ENCODE measurements at regions not wholly inside any gene's neighbourhood (a gene's known extent, or its start where the extent isn't known, plus 50 kb on each side); places are given as distances from the start of the nearest gene placed in this dataset.

DNA sequence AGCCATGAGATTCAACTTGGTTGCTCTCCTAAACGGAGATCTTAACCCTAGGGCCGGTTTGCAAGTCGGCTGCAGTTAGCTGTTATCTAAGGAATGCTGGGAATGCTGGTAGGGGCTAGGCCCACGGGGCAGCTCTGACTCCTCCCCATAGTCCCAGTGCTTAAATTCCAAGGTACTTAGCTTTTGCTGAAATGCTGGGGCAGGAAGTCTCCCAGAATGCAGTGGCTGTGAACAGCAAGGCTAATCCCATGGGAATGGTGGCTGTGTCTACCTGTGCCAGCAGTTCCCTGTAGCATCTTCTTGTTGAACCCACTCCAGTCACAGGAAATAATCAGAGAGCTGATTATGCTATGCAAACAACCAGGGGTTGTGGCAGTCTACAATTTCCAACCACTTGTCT lies 102.5 kb upstream of the TJP1 start:
- TF ChIP-seq, protein P1, sequence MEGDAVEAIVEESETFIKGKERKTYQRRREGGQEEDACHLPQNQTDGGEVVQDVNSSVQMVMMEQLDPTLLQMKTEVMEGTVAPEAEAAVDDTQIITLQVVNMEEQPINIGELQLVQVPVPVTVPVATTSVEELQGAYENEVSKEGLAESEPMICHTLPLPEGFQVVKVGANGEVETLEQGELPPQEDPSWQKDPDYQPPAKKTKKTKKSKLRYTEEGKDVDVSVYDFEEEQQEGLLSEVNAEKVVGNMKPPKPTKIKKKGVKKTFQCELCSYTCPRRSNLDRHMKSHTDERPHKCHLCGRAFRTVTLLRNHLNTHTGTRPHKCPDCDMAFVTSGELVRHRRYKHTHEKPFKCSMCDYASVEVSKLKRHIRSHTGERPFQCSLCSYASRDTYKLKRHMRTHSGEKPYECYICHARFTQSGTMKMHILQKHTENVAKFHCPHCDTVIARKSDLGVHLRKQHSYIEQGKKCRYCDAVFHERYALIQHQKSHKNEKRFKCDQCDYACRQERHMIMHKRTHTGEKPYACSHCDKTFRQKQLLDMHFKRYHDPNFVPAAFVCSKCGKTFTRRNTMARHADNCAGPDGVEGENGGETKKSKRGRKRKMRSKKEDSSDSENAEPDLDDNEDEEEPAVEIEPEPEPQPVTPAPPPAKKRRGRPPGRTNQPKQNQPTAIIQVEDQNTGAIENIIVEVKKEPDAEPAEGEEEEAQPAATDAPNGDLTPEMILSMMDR (IDR thresholded peaks at IDR 0.05): no peak
- Histone ChIP-seq H3K27me3 (ENCODE audit: control insufficient read depth, insufficient read depth, low read length) (no peaks in the 10 kb centered on the region), H3K27ac (peak overlapping the region; percentile 42), H3K4me2 (ENCODE audit: low read length) (no peak overlapping the region), H3K9me3 (ENCODE audit: control insufficient read depth, low read length) (no peaks in the 10 kb centered on the region), H3K79me2 (no peaks in the 10 kb centered on the region), H3K9ac (no peak overlapping the region), H3K4me3 (ENCODE audit: low read depth, low read length) (no peak overlapping the region), H3K36me3 (ENCODE audit: control insufficient read depth, insufficient read depth, low read length) (no peaks in the 10 kb centered on the region), H3K4me1 (peaks cover 9% of the 10 kb centered on the region), H2AFZ (no peak overlapping the region)

DNA sequence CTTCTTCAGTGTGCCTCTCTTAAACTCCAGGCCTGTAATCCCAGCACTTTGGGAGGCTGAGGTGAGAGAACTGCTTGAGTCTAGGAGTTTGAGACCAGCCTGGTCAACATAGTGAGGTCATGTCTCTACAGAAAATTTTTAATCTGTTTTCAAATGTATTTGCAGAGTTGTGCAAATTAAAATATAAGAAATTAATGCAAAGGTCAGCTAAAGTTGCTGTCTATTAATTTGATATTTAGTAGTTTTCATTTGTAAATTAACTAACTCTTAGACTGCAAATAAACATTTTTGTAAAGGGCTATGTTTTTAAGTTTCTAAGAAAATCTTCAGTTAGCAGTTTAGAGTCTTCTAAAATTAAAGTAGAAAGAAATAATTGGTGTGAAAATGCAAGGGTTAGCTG lies 99.9 kb upstream of the TJP1 start:
- no peak overlapping the region for H3K4me3 ChIP-seq (ENCODE audit: low read depth, low read length)
- no peaks in the 10 kb centered on the region for H3K36me3 ChIP-seq (ENCODE audit: control insufficient read depth, insufficient read depth, low read length)
- H3K4me1 ChIP-seq: peaks cover 9% of the 10 kb centered on the region
- no peak overlapping the region for H3K4me2 ChIP-seq (ENCODE audit: low read length)
- no peaks in the 10 kb centered on the region for H3K27me3 ChIP-seq (ENCODE audit: control insufficient read depth, insufficient read depth, low read length)
- H2AFZ ChIP-seq: no peak overlapping the region
- H3K27ac ChIP-seq: no peak overlapping the region
- no peaks in the 10 kb centered on the region for H3K79me2 ChIP-seq
- TF ChIP-seq, protein P1 (IDR thresholded peaks at IDR 0.05): no peak
- no peak overlapping the region for H3K9ac ChIP-seq
- H3K9me3 ChIP-seq (ENCODE audit: control insufficient read depth, low read length): no peaks in the 10 kb centered on the region

DNA sequence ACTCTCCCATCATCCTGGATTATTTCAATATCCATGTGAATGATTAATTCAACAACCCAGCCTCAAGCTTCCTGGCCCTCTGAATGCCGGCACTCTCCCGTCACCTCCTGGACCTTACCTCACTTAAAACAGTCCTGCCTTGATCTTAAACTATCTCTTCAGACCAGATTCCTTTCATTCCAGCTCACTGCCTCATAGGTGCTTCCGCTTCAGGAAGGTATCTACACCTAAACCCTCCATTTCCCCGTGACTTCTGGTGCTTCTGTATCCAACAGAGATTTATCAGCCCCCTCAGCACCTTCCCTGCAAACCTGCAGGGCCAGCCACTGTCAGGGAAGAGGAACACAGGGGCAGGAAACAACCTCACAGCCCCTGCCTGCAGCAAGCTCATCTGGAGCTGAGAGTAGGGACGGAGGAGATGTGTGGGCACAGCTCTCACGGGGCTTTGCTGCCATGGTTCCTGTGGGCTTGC lies 98.9 kb upstream of the TJP1 start:
- Histone ChIP-seq H3K27ac (peak overlapping the region; percentile 58), H3K4me1 (peaks cover 9% of the 10 kb centered on the region), H3K9me3 (ENCODE audit: control insufficient read depth, low read length) (no peaks in the 10 kb centered on the region), H2AFZ (peak overlapping the region; percentile 57), H3K36me3 (ENCODE audit: control insufficient read depth, insufficient read depth, low read length) (no peaks in the 10 kb centered on the region), H3K4me3 (ENCODE audit: low read depth, low read length) (no peak overlapping the region), H3K4me2 (ENCODE audit: low read length) (no peak overlapping the region), H3K27me3 (ENCODE audit: control insufficient read depth, insufficient read depth, low read length) (no peaks in the 10 kb centered on the region), H3K79me2 (no peaks in the 10 kb centered on the region), H3K9ac (no peak overlapping the region)
- TF ChIP-seq, protein P1 (IDR thresholded peaks at IDR 0.05): no peak

DNA sequence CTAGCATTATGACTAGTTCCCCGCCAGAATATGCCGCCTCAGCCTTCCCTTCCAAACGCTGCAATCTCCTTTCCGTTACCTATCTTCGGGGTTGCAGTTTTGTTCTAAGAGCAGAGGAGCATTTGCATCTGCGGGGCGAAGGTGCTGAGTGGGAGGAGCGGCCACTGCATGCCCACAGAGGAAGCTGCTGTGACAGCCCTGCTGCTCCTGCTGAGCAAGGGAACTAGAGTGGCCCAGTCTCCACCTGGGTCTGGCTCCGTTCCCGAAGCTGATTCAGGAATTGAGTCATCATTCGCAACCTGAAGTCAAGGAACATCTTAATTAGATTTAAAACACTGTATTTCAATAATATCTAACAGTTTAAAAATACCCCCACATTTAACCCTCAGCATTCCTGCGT lies 98.2 kb upstream of the TJP1 start:
- Histone ChIP-seq H3K27ac (peak overlapping the region; percentile 58), H3K4me2 (ENCODE audit: low read length) (peak overlapping the region; percentile 51), H3K79me2 (no peaks in the 10 kb centered on the region), H3K27me3 (ENCODE audit: control insufficient read depth, insufficient read depth, low read length) (no peaks in the 10 kb centered on the region), H2AFZ (peak overlapping the region; percentile 57), H3K4me1 (peaks cover 9% of the 10 kb centered on the region), H3K9me3 (ENCODE audit: control insufficient read depth, low read length) (no peaks in the 10 kb centered on the region), H3K36me3 (ENCODE audit: control insufficient read depth, insufficient read depth, low read length) (no peaks in the 10 kb centered on the region), H3K4me3 (ENCODE audit: low read depth, low read length) (peak overlapping the region; percentile 14), H3K9ac (no peak overlapping the region)
- TF ChIP-seq, protein P1 (IDR thresholded peaks at IDR 0.05): no peak

DNA sequence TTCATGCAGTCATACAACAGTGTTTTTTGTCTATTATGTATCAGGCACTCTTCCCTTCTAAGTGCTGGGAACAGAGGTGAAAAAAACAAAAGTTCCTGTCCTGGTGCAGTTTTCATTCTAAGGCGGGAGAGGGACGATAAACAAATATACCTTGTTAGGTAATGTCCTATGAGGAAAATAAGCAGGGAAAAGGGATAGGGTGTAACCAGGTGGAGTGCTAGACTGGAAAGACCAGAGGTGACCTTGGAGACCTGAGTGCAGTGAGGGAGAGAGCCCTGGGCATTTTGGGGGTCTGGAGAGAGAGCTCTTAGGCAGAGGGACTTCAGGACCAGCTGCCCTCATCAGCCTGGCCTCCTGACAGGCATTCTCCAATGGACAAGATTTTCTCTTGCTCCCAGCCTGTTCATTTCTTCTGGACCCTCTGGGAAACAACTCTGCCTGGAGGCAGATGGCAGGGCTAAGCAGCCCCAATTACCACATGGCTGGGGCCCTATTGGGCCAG lies 97.2 kb upstream of the TJP1 start:
- no peaks in the 10 kb centered on the region for H3K27me3 ChIP-seq (ENCODE audit: control insufficient read depth, insufficient read depth, low read length)
- H3K27ac ChIP-seq: peak overlapping the region; percentile 58
- peaks cover 4% of the 10 kb centered on the region for H3K4me1 ChIP-seq
- H2AFZ ChIP-seq: no peak overlapping the region
- TF ChIP-seq, protein P1 (IDR thresholded peaks at IDR 0.05): no peak
- H3K79me2 ChIP-seq: no peaks in the 10 kb centered on the region
- H3K9me3 ChIP-seq (ENCODE audit: control insufficient read depth, low read length): no peaks in the 10 kb centered on the region
- no peak overlapping the region for H3K4me3 ChIP-seq (ENCODE audit: low read depth, low read length)
- H3K4me2 ChIP-seq (ENCODE audit: low read length): no peak overlapping the region
- H3K9ac ChIP-seq: no peak overlapping the region
- no peaks in the 10 kb centered on the region for H3K36me3 ChIP-seq (ENCODE audit: control insufficient read depth, insufficient read depth, low read length)

Data from parathyroid adenoma (tissue), 2 donors.